ENCODE measurements at regions not wholly inside any gene's neighbourhood (a gene's known extent, or its start where the extent isn't known, plus 50 kb on each side); places are given as distances from the start of the nearest gene placed in this dataset.

DNA sequence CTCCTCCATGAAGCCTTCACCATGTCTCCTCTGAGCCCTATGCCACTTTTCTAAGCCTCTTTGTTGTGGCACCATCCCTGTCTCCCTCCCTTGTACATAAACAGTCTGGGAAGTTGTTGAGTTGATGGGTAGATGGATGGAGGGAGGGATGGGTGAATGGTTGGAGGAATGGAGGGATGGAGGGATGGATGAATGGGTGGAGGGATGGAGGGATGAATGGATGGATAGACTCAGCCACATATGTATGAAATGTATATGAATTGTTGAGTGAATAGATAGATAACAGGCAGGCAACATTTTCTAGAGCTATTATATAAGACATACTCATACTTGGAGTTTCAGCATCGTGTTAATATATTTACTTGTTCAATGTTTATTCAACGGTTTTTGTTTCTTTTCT lies 58.3 kb upstream of the HES1 start:
- TF ChIP-seq, protein P1, sequence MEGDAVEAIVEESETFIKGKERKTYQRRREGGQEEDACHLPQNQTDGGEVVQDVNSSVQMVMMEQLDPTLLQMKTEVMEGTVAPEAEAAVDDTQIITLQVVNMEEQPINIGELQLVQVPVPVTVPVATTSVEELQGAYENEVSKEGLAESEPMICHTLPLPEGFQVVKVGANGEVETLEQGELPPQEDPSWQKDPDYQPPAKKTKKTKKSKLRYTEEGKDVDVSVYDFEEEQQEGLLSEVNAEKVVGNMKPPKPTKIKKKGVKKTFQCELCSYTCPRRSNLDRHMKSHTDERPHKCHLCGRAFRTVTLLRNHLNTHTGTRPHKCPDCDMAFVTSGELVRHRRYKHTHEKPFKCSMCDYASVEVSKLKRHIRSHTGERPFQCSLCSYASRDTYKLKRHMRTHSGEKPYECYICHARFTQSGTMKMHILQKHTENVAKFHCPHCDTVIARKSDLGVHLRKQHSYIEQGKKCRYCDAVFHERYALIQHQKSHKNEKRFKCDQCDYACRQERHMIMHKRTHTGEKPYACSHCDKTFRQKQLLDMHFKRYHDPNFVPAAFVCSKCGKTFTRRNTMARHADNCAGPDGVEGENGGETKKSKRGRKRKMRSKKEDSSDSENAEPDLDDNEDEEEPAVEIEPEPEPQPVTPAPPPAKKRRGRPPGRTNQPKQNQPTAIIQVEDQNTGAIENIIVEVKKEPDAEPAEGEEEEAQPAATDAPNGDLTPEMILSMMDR (IDR thresholded peaks at IDR 0.05; ENCODE audit: poor library complexity): no peak
- no peak for TF ChIP-seq EZH2 (IDR thresholded peaks at IDR 0.05; ENCODE audit: borderline replicate concordance)

Data from hepatocyte (in vitro differentiated cells).